DND-41 (cell line): ENCODE measurements at regions not wholly inside any gene's neighbourhood (a gene's known extent, or its start where the extent isn't known, plus 50 kb on each side); places are given as distances from the start of the nearest gene placed in this dataset.

Experiments
- ATAC-seq: fragments of 200-7000 bp; cut with Tn5 transposase; 3 replicates; pipeline ENCODE4 v1.9.1; 2021; ENCODE audit warnings: low read depth; ENCODE audit not compliant: insufficient read depth
- DNase-seq: peaks from one replicate; pipeline ENCODE4 v3.0.0-alpha.2; 2020
- H2AFZ ChIP-seq: 2 replicates; pipeline ENCODE4 v1.6.0; 2012; ENCODE audit warnings: low read depth, low read length
- H3K27ac ChIP-seq: 2 replicates; pipeline ENCODE4 v1.5.1; 2012; ENCODE audit warnings: low read length, inconsistent platforms
- H3K27me3 ChIP-seq: fragments of 200-600 bp; sonication (generic); 2 replicates; pipeline ENCODE4 v1.6.0; 2012; ENCODE audit warnings: low read length, mild to moderate bottlenecking, inconsistent platforms; ENCODE audit not compliant: insufficient read depth, poor library complexity
- H3K36me3 ChIP-seq: 2 replicates; pipeline ENCODE4 v1.5.1; 2012; ENCODE audit warnings: low read length, inconsistent platforms; ENCODE audit not compliant: insufficient read depth
- H3K4me1 ChIP-seq: 2 replicates; pipeline ENCODE4 v1.5.1; 2012; ENCODE audit warnings: mild to moderate bottlenecking, low read length; ENCODE audit not compliant: insufficient read depth
- H3K4me2 ChIP-seq: 2 replicates; pipeline ENCODE4 v1.6.0; 2012; ENCODE audit warnings: mild to moderate bottlenecking, moderate library complexity, low read length, inconsistent platforms; ENCODE audit not compliant: insufficient read depth
- H3K4me3 ChIP-seq, 2 experiments: fragments of 200-600 bp in 1 of 2; shearing (Covaris generic) in 1 of 2; 2 replicates each; pipeline ENCODE4 v1.5.1; 2012 to 2016; ENCODE audit warnings: inconsistent platforms in 2 of 2, low read length in 2 of 2, mild to moderate bottlenecking in 2 of 2, low read depth in 1 of 2, moderate library complexity in 1 of 2
- H3K79me2 ChIP-seq: 2 replicates; pipeline ENCODE4 v1.6.0; 2012; ENCODE audit warnings: low read length, inconsistent platforms; ENCODE audit not compliant: insufficient read depth
- H3K9ac ChIP-seq: 2 replicates; pipeline ENCODE4 v1.6.0; 2012; ENCODE audit warnings: low read depth, mild to moderate bottlenecking, inconsistent platforms, low read length, moderate library complexity
- H3K9me3 ChIP-seq: 2 replicates; pipeline ENCODE4 v1.5.1; 2012; ENCODE audit warnings: low read length, moderate library complexity, mild to moderate bottlenecking, inconsistent platforms; ENCODE audit not compliant: insufficient read depth, severe bottlenecking
- H4K20me1 ChIP-seq: 2 replicates; pipeline ENCODE4 v1.6.0; 2012; ENCODE audit warnings: low read length; ENCODE audit not compliant: insufficient read depth
- EZH2 ChIP-seq: IDR thresholded peaks from 3 replicates; pipeline ENCODE4 v1.6.1; 2012; ENCODE audit warnings: borderline replicate concordance, low read depth, mild to moderate bottlenecking, moderate library complexity, low read length, inconsistent platforms; ENCODE audit not compliant: severe bottlenecking
- TF ChIP-seq, protein P1 (sequence below): IDR thresholded peaks from 2 replicates; pipeline ENCODE4 v1.5.1; 2012; ENCODE audit warnings: borderline replicate concordance, low read length, moderate library complexity, mild to moderate bottlenecking; ENCODE audit not compliant: poor library complexity, severe bottlenecking; ENCODE audit errors: extremely low read depth

- H3K4me2 ChIP-seq = no peak overlapping the region
- H3K36me3 ChIP-seq = no peaks in the 10 kb centered on the region
- no peak overlapping the region for H3K27ac ChIP-seq
- no peak for DNase-seq
- no peaks in the 10 kb centered on the region for H3K9me3 ChIP-seq
- TF ChIP-seq EZH2 = no peak
- TF ChIP-seq, protein P1, sequence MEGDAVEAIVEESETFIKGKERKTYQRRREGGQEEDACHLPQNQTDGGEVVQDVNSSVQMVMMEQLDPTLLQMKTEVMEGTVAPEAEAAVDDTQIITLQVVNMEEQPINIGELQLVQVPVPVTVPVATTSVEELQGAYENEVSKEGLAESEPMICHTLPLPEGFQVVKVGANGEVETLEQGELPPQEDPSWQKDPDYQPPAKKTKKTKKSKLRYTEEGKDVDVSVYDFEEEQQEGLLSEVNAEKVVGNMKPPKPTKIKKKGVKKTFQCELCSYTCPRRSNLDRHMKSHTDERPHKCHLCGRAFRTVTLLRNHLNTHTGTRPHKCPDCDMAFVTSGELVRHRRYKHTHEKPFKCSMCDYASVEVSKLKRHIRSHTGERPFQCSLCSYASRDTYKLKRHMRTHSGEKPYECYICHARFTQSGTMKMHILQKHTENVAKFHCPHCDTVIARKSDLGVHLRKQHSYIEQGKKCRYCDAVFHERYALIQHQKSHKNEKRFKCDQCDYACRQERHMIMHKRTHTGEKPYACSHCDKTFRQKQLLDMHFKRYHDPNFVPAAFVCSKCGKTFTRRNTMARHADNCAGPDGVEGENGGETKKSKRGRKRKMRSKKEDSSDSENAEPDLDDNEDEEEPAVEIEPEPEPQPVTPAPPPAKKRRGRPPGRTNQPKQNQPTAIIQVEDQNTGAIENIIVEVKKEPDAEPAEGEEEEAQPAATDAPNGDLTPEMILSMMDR = no peak
- no peaks in the 10 kb centered on the region for H4K20me1 ChIP-seq
- H2AFZ ChIP-seq = no peak overlapping the region
- H3K9ac ChIP-seq = no peak overlapping the region
- no peak for ATAC-seq
- no peaks in the 10 kb centered on the region for H3K4me1 ChIP-seq
- no peak overlapping the region for H3K4me3 ChIP-seq
- H3K79me2 ChIP-seq = no peaks in the 10 kb centered on the region
- H3K27me3 ChIP-seq = no peaks in the 10 kb centered on the region
Measured at GRCh38 chr10:109740436-109740835, 182.9 kb downstream of the XPNPEP1 start.

DNA sequence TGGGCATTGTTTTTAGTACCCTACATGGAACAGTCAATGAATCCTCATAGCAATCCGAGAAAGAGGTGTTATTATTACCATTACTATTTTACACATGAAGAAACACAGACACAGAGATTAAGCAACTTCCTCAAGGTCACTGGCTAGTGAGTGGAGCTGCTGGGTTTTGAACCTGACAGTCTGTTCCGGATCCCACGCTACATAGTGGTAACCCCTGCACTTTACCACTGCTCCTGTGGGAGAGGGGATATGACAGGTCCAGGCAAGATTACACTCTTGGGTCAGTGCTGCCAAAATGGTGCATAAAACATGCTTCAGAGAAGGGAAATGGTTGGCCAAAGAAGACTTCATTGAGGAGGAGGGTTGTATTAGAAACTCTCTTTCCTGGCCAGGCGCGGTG, 185.7 kb downstream of the XPNPEP1 start:
- no peaks in the 10 kb centered on the region for H3K36me3 ChIP-seq
- no peaks in the 10 kb centered on the region for H3K4me1 ChIP-seq
- H4K20me1 ChIP-seq = no peaks in the 10 kb centered on the region
- ATAC-seq (no peak), DNase-seq (no peak)
- no peak overlapping the region for H2AFZ ChIP-seq
- no peak overlapping the region for H3K4me2 ChIP-seq
- no peaks in the 10 kb centered on the region for H3K27me3 ChIP-seq
- TF ChIP-seq, protein P1 = no peak
- no peak for TF ChIP-seq EZH2
- no peak overlapping the region for H3K9ac ChIP-seq
- no peak overlapping the region for H3K4me3 ChIP-seq
- no peak overlapping the region for H3K27ac ChIP-seq
- H3K9me3 ChIP-seq = no peaks in the 10 kb centered on the region
- no peaks in the 10 kb centered on the region for H3K79me2 ChIP-seq

GRCh38 chr10:109737009-109737408, 186.3 kb downstream of the XPNPEP1 start:
- Histone ChIP-seq H2AFZ (no peak overlapping the region), H4K20me1 (no peaks in the 10 kb centered on the region), H3K79me2 (no peaks in the 10 kb centered on the region), H3K9me3 (no peaks in the 10 kb centered on the region), H3K27me3 (no peaks in the 10 kb centered on the region), H3K4me1 (no peaks in the 10 kb centered on the region), H3K27ac (no peak overlapping the region), H3K36me3 (no peaks in the 10 kb centered on the region), H3K9ac (no peak overlapping the region), H3K4me2 (no peak overlapping the region), H3K4me3 (no peak overlapping the region)
- DNase-seq (no peak), ATAC-seq (no peak)
- TF ChIP-seq EZH2 = no peak
- TF ChIP-seq, protein P1 = no peak

DNA sequence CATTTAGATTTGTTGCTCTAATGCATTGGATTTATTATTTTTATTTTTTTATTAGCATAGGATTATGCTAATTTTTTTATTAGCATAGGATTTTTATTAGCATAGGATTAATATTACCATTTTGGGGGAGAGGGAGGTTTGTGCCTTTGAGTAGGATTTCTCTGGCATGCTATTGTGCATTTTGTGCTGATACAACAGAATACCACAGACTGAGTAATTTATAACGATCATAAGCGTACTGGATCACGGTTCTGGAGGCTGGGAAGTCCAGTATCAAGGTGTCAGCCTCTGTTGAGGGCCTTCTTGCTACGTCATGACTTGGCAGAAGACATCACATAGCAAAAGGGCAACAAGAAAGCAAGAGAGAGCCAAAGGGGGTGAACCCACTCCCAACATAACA, 187.5 kb downstream of the XPNPEP1 start:
- no peak overlapping the region for H3K4me3 ChIP-seq
- no peaks in the 10 kb centered on the region for H3K79me2 ChIP-seq
- DNase-seq = no peak
- H3K27ac ChIP-seq = no peak overlapping the region
- H3K4me1 ChIP-seq = no peaks in the 10 kb centered on the region
- no peak for ATAC-seq
- no peaks in the 10 kb centered on the region for H4K20me1 ChIP-seq
- no peaks in the 10 kb centered on the region for H3K36me3 ChIP-seq
- H3K9me3 ChIP-seq = no peaks in the 10 kb centered on the region
- no peak overlapping the region for H3K4me2 ChIP-seq
- no peak overlapping the region for H3K9ac ChIP-seq
- no peak overlapping the region for H2AFZ ChIP-seq
- TF ChIP-seq EZH2 = no peak
- TF ChIP-seq, protein P1 = no peak
- H3K27me3 ChIP-seq = no peaks in the 10 kb centered on the region
